HG03378 (cell line): ENCODE measurements at regions not wholly inside any gene's neighbourhood (a gene's known extent, or its start where the extent isn't known, plus 50 kb on each side); places are given as distances from the start of the nearest gene placed in this dataset.

Experiments used
- ATAC-seq: cut with Tn5 transposase; IDR thresholded peaks from one replicate; pipeline ENCODE4 v1.9.1; 2021; ENCODE audit warnings: mild to moderate bottlenecking, moderate library complexity; ENCODE audit not compliant: unreplicated experiment

GRCh38 chr2:161090411-161090810 is 69.8 kb upstream of the TANK start:
- peak; percentile 49 for ATAC-seq

GRCh38 chr2:161095314-161095713 is 64.9 kb upstream of the TANK start:
- ATAC-seq, result no peak

DNA sequence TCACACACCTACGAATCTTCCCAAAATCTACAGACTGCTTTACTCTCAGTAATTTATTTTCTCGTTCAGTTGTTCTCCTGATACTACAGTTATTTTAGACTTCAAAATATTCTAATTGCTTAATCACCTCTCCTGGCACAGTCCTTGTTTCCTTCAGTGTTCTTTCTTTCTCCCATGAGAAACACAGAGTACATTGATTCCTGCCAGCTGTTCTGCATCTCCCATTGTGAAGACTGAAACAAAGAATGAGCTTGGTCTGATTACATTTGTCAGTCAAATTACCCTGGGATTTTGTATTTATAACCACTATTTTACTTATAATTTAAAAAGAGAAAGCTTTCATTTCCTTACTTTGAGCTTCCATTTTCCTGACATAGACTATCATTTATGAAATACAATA is 63.9 kb upstream of the TANK start:
- ATAC-seq, result no peak

GRCh38 chr2:161097157-161097556 is 63.1 kb upstream of the TANK start:
- no peak for ATAC-seq

DNA sequence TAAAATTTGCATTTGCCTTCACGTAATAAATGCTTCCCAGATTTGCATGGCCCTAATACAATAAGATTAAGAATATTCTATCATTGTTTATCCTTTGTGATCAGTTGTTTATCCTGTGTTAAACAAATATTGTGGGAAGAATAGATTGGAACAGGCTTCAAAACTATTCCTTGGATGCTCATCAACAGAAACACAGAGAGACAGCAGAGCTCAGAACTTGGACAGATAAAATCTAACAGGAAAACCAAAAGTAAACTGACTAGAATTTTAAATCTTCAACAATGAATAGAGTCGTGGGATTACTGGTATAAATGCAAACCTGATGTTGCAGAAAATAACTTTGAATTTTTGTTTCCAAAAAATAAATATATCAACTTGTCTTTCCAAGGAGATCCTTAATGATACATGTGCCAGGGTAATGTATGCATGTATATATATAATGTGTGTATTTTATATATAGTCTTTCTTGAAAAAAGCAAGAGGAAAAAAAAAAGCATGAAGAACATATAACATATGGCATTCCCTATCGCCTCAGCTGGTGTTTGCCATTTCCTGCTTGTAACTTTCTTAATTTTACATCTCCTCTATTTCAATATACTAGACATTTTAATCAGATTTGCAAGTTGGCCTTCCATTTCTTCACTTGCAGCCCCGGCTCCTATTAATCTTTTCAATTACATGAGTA is 59.9 kb upstream of the TANK start:
- no peak for ATAC-seq

GRCh38 chr2:161101406-161101805 is 58.8 kb upstream of the TANK start:
- no peak for ATAC-seq

DNA sequence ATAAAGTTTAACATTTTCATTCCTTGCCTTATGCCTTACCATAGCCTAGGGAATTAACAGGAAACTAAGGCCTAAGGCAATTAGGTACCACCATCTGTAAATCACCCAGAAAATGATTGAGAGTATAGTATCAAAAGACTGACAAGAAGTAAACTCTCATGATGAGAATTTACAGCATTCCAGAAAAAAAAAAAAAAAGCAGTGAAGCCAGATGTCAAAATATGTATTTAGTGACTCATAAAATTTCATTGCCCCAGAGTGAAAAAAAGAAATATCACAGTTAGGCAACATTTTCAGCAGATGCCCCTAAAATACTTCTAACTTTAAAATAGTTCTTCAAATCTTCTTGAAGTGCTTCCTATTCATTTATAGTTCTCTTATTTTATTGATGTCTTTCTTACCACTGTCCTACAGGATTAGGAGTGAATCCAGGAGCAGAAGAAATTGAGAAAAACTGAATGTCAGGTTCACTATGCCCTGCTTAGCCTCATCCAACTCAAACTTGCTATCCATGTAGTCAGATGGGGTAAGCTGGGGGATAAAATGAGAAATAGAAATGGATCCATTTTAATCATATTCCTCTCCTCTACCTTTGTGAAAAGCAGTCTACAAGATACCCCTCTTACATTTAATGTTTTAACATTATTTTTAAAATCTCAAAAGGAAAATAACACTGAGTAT is 57.3 kb upstream of the TANK start:
- ATAC-seq, result no peak

GRCh38 chr2:161103451-161103831 is 56.8 kb upstream of the TANK start:
- ATAC-seq, result no peak

- peak; percentile 96 for ATAC-seq
Measured at GRCh38 chr2:161104054-161104553, 56.1 kb upstream of the TANK start.

DNA sequence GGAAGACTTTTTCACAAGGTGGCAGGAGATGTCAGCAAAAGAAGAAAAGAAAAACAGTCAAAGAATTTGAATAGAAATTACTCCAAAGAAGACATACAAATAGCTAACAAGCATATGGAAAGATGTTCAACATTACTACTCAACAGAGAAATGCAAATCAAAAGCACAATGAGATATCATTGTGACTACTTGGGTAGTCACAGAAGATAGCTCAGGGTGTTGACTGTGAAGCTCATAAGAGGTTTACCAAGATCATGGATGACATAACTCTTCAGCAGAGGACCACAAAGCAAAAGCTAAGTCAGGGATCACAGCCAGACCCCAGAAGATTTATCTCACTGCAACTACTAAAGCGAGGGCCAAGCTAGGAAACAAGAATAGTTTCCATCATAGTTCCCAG is 53.0 kb upstream of the TANK start:
- no peak for ATAC-seq
